GM18505 (cell line): ENCODE measurements at regions not wholly inside any gene's neighbourhood (a gene's known extent, or its start where the extent isn't known, plus 50 kb on each side); places are given as distances from the start of the nearest gene placed in this dataset.

Source experiments
- ATAC-seq: cut with Tn5 transposase; IDR thresholded peaks from one replicate; pipeline ENCODE4 v1.9.1; 2021; ENCODE audit not compliant: unreplicated experiment
- POLR2A ChIP-seq: IDR thresholded peaks from 4 replicates; pipeline ENCODE4 v1.6.1; 2011; ENCODE audit warnings: borderline replicate concordance; ENCODE audit not compliant: insufficient read depth, insufficient read length; ENCODE audit errors: extremely low read depth

DNA sequence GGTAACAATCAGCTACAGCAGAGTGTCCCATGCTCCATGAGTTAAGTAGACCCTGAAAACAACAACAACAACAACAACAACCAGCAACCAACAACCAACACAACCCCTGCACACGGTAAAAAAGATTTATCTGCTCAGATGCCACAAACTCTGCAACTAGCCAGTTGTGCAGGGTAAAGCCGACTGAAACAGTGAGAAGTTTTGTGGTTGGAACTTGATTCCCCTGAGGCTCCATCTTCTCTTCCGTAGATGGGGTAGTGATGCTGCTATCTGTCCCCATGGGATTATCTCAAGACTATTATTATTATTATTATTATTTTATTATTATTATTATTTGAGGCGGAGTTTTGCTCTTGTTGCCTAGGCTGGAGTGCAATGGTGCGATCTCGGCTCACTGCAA lies 50.6 kb upstream of the RAPGEF2 start:
- ATAC-seq = peak; percentile 44
- TF ChIP-seq POLR2A = no peak
